ENCODE measurements at regions not wholly inside any gene's neighbourhood (a gene's known extent, or its start where the extent isn't known, plus 50 kb on each side); places are given as distances from the start of the nearest gene placed in this dataset.

GRCh38 chr6:105824732-105825131 is 261.4 kb upstream of the PRDM1 start:
- DNase-seq = no peak
- no peak overlapping the region for H3K4me3 ChIP-seq (ENCODE audit: low read depth in 2 of 2, low read length in 1 of 2)
- no peak overlapping the region for H2AFZ ChIP-seq (ENCODE audit: low read depth)
- peaks cover 14% of the 10 kb centered on the region; the same call in 1 of the 2 replicates for H3K9me3 ChIP-seq
- ChIA-PET POLR2A (no interaction called here), CTCF (interaction anchor here (0.6 kb wide), 1 partner anchor 91 kb away, joined by 3 read pairs; no protein-coding TSS in a partner anchor)
- H3K9ac ChIP-seq = no peak overlapping the region
- WGBS (ENCODE audit: low lambda C conversion rate) = 73% methylated on average over 1 of the region's 1 CpG
- no peaks in the 10 kb centered on the region for H3K79me2 ChIP-seq (ENCODE audit: insufficient read depth)
- no peak for TF ChIP-seq MXI1 (IDR thresholded peaks at IDR 0.05; ENCODE audit: low read depth, low read length)
- TF ChIP-seq, protein P1, sequence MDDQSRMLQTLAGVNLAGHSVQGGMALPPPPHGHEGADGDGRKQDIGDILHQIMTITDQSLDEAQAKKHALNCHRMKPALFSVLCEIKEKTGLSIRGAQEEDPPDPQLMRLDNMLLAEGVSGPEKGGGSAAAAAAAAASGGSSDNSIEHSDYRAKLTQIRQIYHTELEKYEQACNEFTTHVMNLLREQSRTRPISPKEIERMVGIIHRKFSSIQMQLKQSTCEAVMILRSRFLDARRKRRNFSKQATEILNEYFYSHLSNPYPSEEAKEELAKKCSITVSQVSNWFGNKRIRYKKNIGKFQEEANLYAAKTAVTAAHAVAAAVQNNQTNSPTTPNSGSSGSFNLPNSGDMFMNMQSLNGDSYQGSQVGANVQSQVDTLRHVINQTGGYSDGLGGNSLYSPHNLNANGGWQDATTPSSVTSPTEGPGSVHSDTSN (IDR thresholded peaks at IDR 0.05) = no peak
- TF ChIP-seq FOSL2 (IDR thresholded peaks at IDR 0.05; ENCODE audit: borderline replicate concordance, low read depth) = peak; percentile 19; the same call in 1 of the 2 replicates
- TF ChIP-seq FOXM1 (IDR thresholded peaks at IDR 0.05; ENCODE audit: low read depth) = no peak
- TF ChIP-seq JUND (IDR thresholded peaks at IDR 0.05) = peak; percentile 37; the same call in 1 of the 2 replicates
- TF ChIP-seq TCF12 (IDR thresholded peaks at IDR 0.05) = peak; percentile 27
- no peak for TF ChIP-seq CHD2 (IDR thresholded peaks at IDR 0.05; ENCODE audit: low read length, partially characterized antibody)
- TF ChIP-seq SIN3A (IDR thresholded peaks at IDR 0.05; ENCODE audit: borderline replicate concordance, low read depth, low read length) = no peak
- no peak for TF ChIP-seq TEAD4 (IDR thresholded peaks at IDR 0.05; ENCODE audit: borderline replicate concordance, insufficient read depth)
- TF ChIP-seq MEF2A (IDR thresholded peaks at IDR 0.05; ENCODE audit: borderline replicate concordance, low read depth) = no peak
- peak in 1 of 2 experiments; percentile 41; a peak in 1 of 4 replicates for TF ChIP-seq EP300 (IDR thresholded peaks at IDR 0.05; ENCODE audit: borderline replicate concordance in 1 of 2, low read depth in 1 of 2, low read length in 1 of 2)
- no peak for TF ChIP-seq NRF1 (IDR thresholded peaks at IDR 0.05; ENCODE audit: low read depth, low read length)
- TF ChIP-seq RFX5 (IDR thresholded peaks at IDR 0.05; ENCODE audit: low read length) = no peak
- TF ChIP-seq RAD21 (IDR thresholded peaks at IDR 0.05; ENCODE audit: low read length) = no peak
- no peaks in the 10 kb centered on the region for H3K9me2 ChIP-seq
- H3F3A ChIP-seq (replicated peaks; ENCODE audit: insufficient read depth) = peaks cover 13% of the 10 kb centered on the region
- H3K4me1 ChIP-seq (ENCODE audit: control insufficient read depth in 1 of 2, insufficient read depth in 2 of 2, low read depth in 1 of 2, low read length in 1 of 2) = peaks cover 0 to 3% of the 10 kb centered on the region in 2 experiments; a peak in 1 of 4 replicates
- H3K27ac ChIP-seq (ENCODE audit: low read depth in 2 of 2, low read length in 1 of 2) = peak overlapping the region in 1 of 2 experiments; percentile 63; a peak in 2 of 4 replicates
- H3K27me3 ChIP-seq (ENCODE audit: insufficient read depth) = no peaks in the 10 kb centered on the region
- H3K36me3 ChIP-seq (replicated peaks in 1 of 2; ENCODE audit: control insufficient read depth in 1 of 2, insufficient read depth in 2 of 2, low read length in 1 of 2) = peaks cover 0 to 3% of the 10 kb centered on the region in 2 experiments
- no peaks in the 10 kb centered on the region for H4K20me1 ChIP-seq (ENCODE audit: insufficient read depth)
- H3K4me2 ChIP-seq = no peak overlapping the region

DNA sequence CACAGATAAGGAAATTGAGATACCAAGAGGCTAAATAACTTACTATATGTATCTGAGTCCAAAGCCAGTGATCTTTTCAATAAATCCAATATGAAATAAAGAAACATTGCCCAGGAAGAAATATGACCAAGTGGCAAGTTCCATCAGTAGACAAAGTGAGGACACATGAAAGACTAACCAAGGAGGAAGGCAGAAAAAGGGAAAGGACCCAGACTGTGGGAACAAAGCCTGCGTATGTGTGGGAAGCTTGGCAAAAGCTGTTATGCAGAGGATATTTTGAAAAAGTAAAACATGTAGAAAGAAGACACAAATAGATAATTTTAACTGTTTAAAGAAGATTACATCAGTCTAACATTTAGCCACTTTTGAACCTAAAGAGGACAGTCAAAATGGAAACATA is 264.4 kb upstream of the PRDM1 start:
- DNase-seq = no peak
- peaks cover 0 to 3% of the 10 kb centered on the region in 2 experiments for H3K36me3 ChIP-seq (replicated peaks in 1 of 2; ENCODE audit: control insufficient read depth in 1 of 2, insufficient read depth in 2 of 2, low read length in 1 of 2)
- CTCF ChIA-PET = no interaction called here
- no peaks in the 10 kb centered on the region for H3K9me2 ChIP-seq
- peaks cover 14% of the 10 kb centered on the region; the same call in 1 of the 2 replicates for H3K9me3 ChIP-seq
- no peaks in the 10 kb centered on the region for H4K20me1 ChIP-seq (ENCODE audit: insufficient read depth)
- H3K4me3 ChIP-seq (ENCODE audit: low read depth in 2 of 2, low read length in 1 of 2) = no peak overlapping the region
- H3K4me1 ChIP-seq (ENCODE audit: control insufficient read depth in 1 of 2, insufficient read depth in 2 of 2, low read depth in 1 of 2, low read length in 1 of 2) = peaks cover 0 to 3% of the 10 kb centered on the region in 2 experiments; a peak in 1 of 4 replicates
- POLR2A ChIA-PET = no interaction called here
- no peak overlapping the region for H2AFZ ChIP-seq (ENCODE audit: low read depth)
- no peaks in the 10 kb centered on the region for H3K27me3 ChIP-seq (ENCODE audit: insufficient read depth)
- no peak overlapping the region for H3K27ac ChIP-seq (ENCODE audit: low read depth in 2 of 2, low read length in 1 of 2)
- WGBS (ENCODE audit: low lambda C conversion rate) = 70% methylated on average over 1 of the region's 1 CpG
- H3K9ac ChIP-seq = no peak overlapping the region
- H3K4me2 ChIP-seq = no peak overlapping the region
- peaks cover 13% of the 10 kb centered on the region for H3F3A ChIP-seq (replicated peaks; ENCODE audit: insufficient read depth)
- no peak for TF ChIP-seq FOXJ3 (CRISPR knock-in tag; IDR thresholded peaks at IDR 0.05)
- TF ChIP-seq RFX5 (IDR thresholded peaks at IDR 0.05; ENCODE audit: low read length) = no peak
- no peak for TF ChIP-seq ELF1 (IDR thresholded peaks at IDR 0.05)
- no peak for TF ChIP-seq RCOR1 (IDR thresholded peaks at IDR 0.05; ENCODE audit: low read length)
- no peaks in the 10 kb centered on the region for H3K79me2 ChIP-seq (ENCODE audit: insufficient read depth)
